SH-SY5Y (cell line): ENCODE measurements at regions not wholly inside any gene's neighbourhood (a gene's known extent, or its start where the extent isn't known, plus 50 kb on each side); places are given as distances from the start of the nearest gene placed in this dataset.

Experiments used
- GATA2 ChIP-seq: IDR thresholded peaks from 2 replicates; pipeline ENCODE4 v1.6.1; 2011; ENCODE audit warnings: mild to moderate bottlenecking, low read depth, low read length
- GATA3 ChIP-seq: IDR thresholded peaks from 2 replicates; pipeline ENCODE4 v1.6.1; 2011; ENCODE audit warnings: low read depth, mild to moderate bottlenecking, low read length, moderate library complexity

DNA sequence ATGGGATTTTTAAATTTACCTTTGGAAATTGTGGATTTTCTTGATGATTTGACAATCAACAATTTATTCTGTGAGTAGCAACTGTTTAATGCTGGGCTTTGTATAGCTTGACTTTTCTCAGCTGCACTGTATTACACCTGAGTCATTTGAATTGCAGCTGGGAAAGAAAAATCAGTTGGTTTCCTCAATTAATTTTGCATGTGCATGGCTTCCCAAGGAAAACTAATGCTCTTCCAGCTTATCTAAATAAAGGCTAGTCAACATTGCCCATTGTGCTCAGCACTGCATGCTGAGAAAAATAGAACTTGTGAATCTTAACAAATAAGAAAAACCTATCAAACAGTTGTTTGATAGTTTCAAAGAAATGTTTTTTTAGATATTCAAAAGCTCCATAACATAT is 268.3 kb upstream of the CDH20 start:
- no peak for TF ChIP-seq GATA2
- TF ChIP-seq GATA3 = no peak
